Right atrium auricular region (tissue), 2 donors: ENCODE measurements at regions not wholly inside any gene's neighbourhood (a gene's known extent, or its start where the extent isn't known, plus 50 kb on each side); places are given as distances from the start of the nearest gene placed in this dataset.

Source experiments
- DNase-seq: peaks from one replicate; pipeline ENCODE4 v3.0.0-alpha.2; 2019; ENCODE audit warnings: low spot score
- H3K27ac ChIP-seq, 2 donors: fragments of 200-600 bp; sonication (generic); 1 replicate in 1 of 2; 2 replicates in 1 of 2; pipeline ENCODE4 v1.5.1; 2016 to 2019
- H3K27me3 ChIP-seq, 2 donors: fragments of 200-600 bp; sonication (generic); one replicate each; pipeline versions ENCODE4 v1.5.1 to v1.6.0; 2017 to 2019
- H3K36me3 ChIP-seq: fragments of 200-600 bp; sonication (generic); one replicate; pipeline ENCODE4 v1.5.1; 2016
- H3K4me1 ChIP-seq, 2 donors: fragments of 200-600 bp; sonication (generic); one replicate each; pipeline versions ENCODE4 v1.5.1 to v1.6.0; 2017 to 2019
- H3K4me3 ChIP-seq, 2 donors: fragments of 200-600 bp; sonication (generic); 1 replicate in 1 of 2; 2 replicates in 1 of 2; pipeline ENCODE4 v1.5.1; 2017 to 2019; ENCODE audit warnings: mild to moderate bottlenecking in 1 of 2, moderate library complexity in 1 of 2
- H3K9me3 ChIP-seq, 2 donors: fragments of 200-600 bp; sonication (generic); one replicate each; pipeline ENCODE4 v1.5.1; 2019
- CTCF ChIP-seq, 2 donors: fragments of 200-600 bp; sonication (generic); IDR thresholded peaks; one replicate each; pipeline ENCODE4 v1.5.1; 2019; ENCODE audit warnings: antibody characterized with exemption in 2 of 2

GRCh38 chr4:66035701-66036100 is 365.4 kb upstream of the EPHA5 start:
- H3K4me1 ChIP-seq: no peaks in the 10 kb centered on the region
- no peak overlapping the region for H3K4me3 ChIP-seq
- no peak for DNase-seq
- H3K27ac ChIP-seq: no peak overlapping the region
- no peak for TF ChIP-seq CTCF (IDR thresholded peaks at IDR 0.05)
- peaks cover 0 to 7% of the 10 kb centered on the region in 2 donors for H3K9me3 ChIP-seq
- H3K36me3 ChIP-seq: no peaks in the 10 kb centered on the region
- no peaks in the 10 kb centered on the region for H3K27me3 ChIP-seq

- DNase-seq: no peak
- Histone ChIP-seq H3K4me3 (no peak overlapping the region), H3K36me3 (no peaks in the 10 kb centered on the region), H3K4me1 (no peaks in the 10 kb centered on the region), H3K27me3 (no peaks in the 10 kb centered on the region), H3K27ac (no peak overlapping the region), H3K9me3 (peaks cover 0 to 7% of the 10 kb centered on the region in 2 donors)
- TF ChIP-seq CTCF (IDR thresholded peaks at IDR 0.05): no peak
These were observed 364.4 kb upstream of the EPHA5 start for GRCh38 chr4:66034671-66035070.

- Histone ChIP-seq H3K27ac (no peak overlapping the region), H3K4me3 (no peak overlapping the region), H3K36me3 (no peaks in the 10 kb centered on the region), H3K9me3 (peaks cover 0 to 7% of the 10 kb centered on the region in 2 donors), H3K4me1 (no peaks in the 10 kb centered on the region), H3K27me3 (no peaks in the 10 kb centered on the region)
- no peak for TF ChIP-seq CTCF (IDR thresholded peaks at IDR 0.05)
- DNase-seq: no peak
These were observed 364.0 kb upstream of the EPHA5 start for GRCh38 chr4:66034262-66034661.

GRCh38 chr4:66032571-66032970 is 362.3 kb upstream of the EPHA5 start:
- DNase-seq: no peak
- no peaks in the 10 kb centered on the region for H3K4me1 ChIP-seq
- TF ChIP-seq CTCF (IDR thresholded peaks at IDR 0.05): no peak
- H3K36me3 ChIP-seq: no peaks in the 10 kb centered on the region
- no peaks in the 10 kb centered on the region for H3K27me3 ChIP-seq
- no peak overlapping the region for H3K4me3 ChIP-seq
- no peak overlapping the region for H3K27ac ChIP-seq
- peaks cover 0 to 7% of the 10 kb centered on the region in 2 donors for H3K9me3 ChIP-seq

- H3K9me3 ChIP-seq: peaks cover 0 to 7% of the 10 kb centered on the region in 2 donors
- DNase-seq: no peak
- TF ChIP-seq CTCF (IDR thresholded peaks at IDR 0.05): no peak
- no peaks in the 10 kb centered on the region for H3K36me3 ChIP-seq
- H3K27ac ChIP-seq: no peak overlapping the region
- H3K27me3 ChIP-seq: no peaks in the 10 kb centered on the region
- no peaks in the 10 kb centered on the region for H3K4me1 ChIP-seq
- H3K4me3 ChIP-seq: no peak overlapping the region
These were observed 358.4 kb upstream of the EPHA5 start for GRCh38 chr4:66028668-66029067.

- Histone ChIP-seq H3K36me3 (no peaks in the 10 kb centered on the region), H3K27ac (no peak overlapping the region), H3K4me3 (no peak overlapping the region), H3K4me1 (no peaks in the 10 kb centered on the region), H3K27me3 (no peaks in the 10 kb centered on the region), H3K9me3 (no peaks in the 10 kb centered on the region)
- no peak for DNase-seq
- TF ChIP-seq CTCF (IDR thresholded peaks at IDR 0.05): no peak
These were observed 352.8 kb upstream of the EPHA5 start for GRCh38 chr4:66023061-66023460.
